DOHH2 (cell line): ENCODE measurements at regions not wholly inside any gene's neighbourhood (a gene's known extent, or its start where the extent isn't known, plus 50 kb on each side); places are given as distances from the start of the nearest gene placed in this dataset.

Experiments
- H3F3A ChIP-seq: fragments of 200-600 bp; sonication (generic), shearing (Covaris generic); 2 replicates; pipeline ENCODE4 v1.6.0; 2016; ENCODE audit warnings: antibody characterized with exemption, mild to moderate bottlenecking; ENCODE audit not compliant: control insufficient read depth, insufficient read depth
- H3K27ac ChIP-seq: fragments of 200-600 bp; sonication (generic); 2 replicates; pipeline ENCODE4 v1.5.1; 2014; ENCODE audit warnings: low read depth, mild to moderate bottlenecking, low read length, moderate library complexity
- H3K27me3 ChIP-seq: fragments of 200-600 bp; sonication (generic); 2 replicates; pipeline ENCODE4 v1.6.1; 2014; ENCODE audit warnings: mild to moderate bottlenecking, low read length, mixed read lengths; ENCODE audit not compliant: control insufficient read depth
- H3K36me3 ChIP-seq: fragments of 200-600 bp; sonication (generic); 2 replicates; pipeline ENCODE4 v1.6.1; 2014; ENCODE audit warnings: mild to moderate bottlenecking, low read length, moderate library complexity, mixed read lengths; ENCODE audit not compliant: control insufficient read depth
- H3K4me1 ChIP-seq: fragments of 200-600 bp; sonication (generic); 2 replicates; pipeline ENCODE4 v1.6.1; 2014; ENCODE audit warnings: mild to moderate bottlenecking, low read length, mixed read lengths; ENCODE audit not compliant: control insufficient read depth
- H3K4me2 ChIP-seq: fragments of 200-600 bp; sonication (generic); 2 replicates; pipeline ENCODE4 v1.6.0; 2014; ENCODE audit warnings: mild to moderate bottlenecking, low read length, moderate library complexity
- H3K4me3 ChIP-seq: fragments of 200-600 bp; sonication (generic); 2 replicates; pipeline ENCODE4 v1.5.1; 2014; ENCODE audit warnings: mild to moderate bottlenecking, low read length, mixed read lengths
- H3K79me2 ChIP-seq: fragments of 200-600 bp; sonication (generic); 2 replicates; pipeline ENCODE4 v1.6.1; 2014; ENCODE audit warnings: mild to moderate bottlenecking, low read length, mixed read lengths; ENCODE audit not compliant: control insufficient read depth
- H3K9me2 ChIP-seq: fragments of 200-600 bp; sonication (generic); replicated peaks from 2 replicates; pipeline ENCODE4 v1.6.1; 2014; ENCODE audit warnings: mild to moderate bottlenecking, low read length, mixed read lengths; ENCODE audit not compliant: control insufficient read depth
- H3K9me3 ChIP-seq: fragments of 200-600 bp; sonication (generic); 2 replicates; pipeline ENCODE4 v1.6.1; 2014; ENCODE audit warnings: antibody characterized with exemption, low read length, mixed read lengths; ENCODE audit not compliant: control insufficient read depth, insufficient read depth
- H4K20me1 ChIP-seq: fragments of 200-600 bp; sonication (generic); 2 replicates; pipeline ENCODE4 v1.6.0; 2014; ENCODE audit warnings: low read depth, mild to moderate bottlenecking, antibody characterized with exemption, low read length, moderate library complexity; ENCODE audit not compliant: control insufficient read depth, insufficient read depth
- CTCF ChIP-seq: fragments of 200-600 bp; sonication (generic); IDR thresholded peaks from one replicate; pipeline ENCODE4 v1.5.1; 2014; ENCODE audit warnings: antibody characterized with exemption, mild to moderate bottlenecking, low read depth, low read length; ENCODE audit not compliant: poor library complexity, severe bottlenecking
- EZH2phosphoT487 ChIP-seq: fragments of 200-600 bp; sonication (generic); IDR thresholded peaks from 2 replicates; pipeline ENCODE4 v1.6.1; 2017; ENCODE audit warnings: borderline replicate concordance, mild to moderate bottlenecking, antibody characterized with exemption, low read length, moderate library complexity, mixed read lengths

GRCh38 chr12:54740882-54741281 is 92.7 kb upstream of the DCD start:
- Histone ChIP-seq H3F3A (no peaks in the 10 kb centered on the region), H3K4me2 (no peak overlapping the region), H3K9me2 (no peaks in the 10 kb centered on the region), H3K4me3 (no peak overlapping the region), H3K27ac (no peak overlapping the region), H3K79me2 (no peaks in the 10 kb centered on the region), H3K27me3 (no peaks in the 10 kb centered on the region), H3K36me3 (no peaks in the 10 kb centered on the region), H4K20me1 (no peaks in the 10 kb centered on the region), H3K4me1 (no peaks in the 10 kb centered on the region), H3K9me3 (no peaks in the 10 kb centered on the region)
- TF ChIP-seq EZH2phosphoT487 (no peak), CTCF (no peak)

- no peaks in the 10 kb centered on the region for H3K9me2 ChIP-seq
- H3K4me2 ChIP-seq: no peak overlapping the region
- no peak overlapping the region for H3K4me3 ChIP-seq
- H3K4me1 ChIP-seq: no peaks in the 10 kb centered on the region
- H3K79me2 ChIP-seq: no peaks in the 10 kb centered on the region
- TF ChIP-seq CTCF (no peak), EZH2phosphoT487 (no peak)
- no peaks in the 10 kb centered on the region for H4K20me1 ChIP-seq
- H3K9me3 ChIP-seq: no peaks in the 10 kb centered on the region
- no peaks in the 10 kb centered on the region for H3F3A ChIP-seq
- H3K27ac ChIP-seq: no peak overlapping the region
- no peaks in the 10 kb centered on the region for H3K27me3 ChIP-seq
- no peaks in the 10 kb centered on the region for H3K36me3 ChIP-seq
Measured at GRCh38 chr12:54736549-54736948, 88.4 kb upstream of the DCD start.

GRCh38 chr12:54734196-54734950 is 86.2 kb upstream of the DCD start:
- Histone ChIP-seq H3F3A (no peaks in the 10 kb centered on the region), H3K9me2 (no peaks in the 10 kb centered on the region), H4K20me1 (no peaks in the 10 kb centered on the region), H3K27me3 (no peaks in the 10 kb centered on the region), H3K4me2 (no peak overlapping the region), H3K4me1 (no peaks in the 10 kb centered on the region), H3K9me3 (no peaks in the 10 kb centered on the region), H3K4me3 (no peak overlapping the region), H3K79me2 (no peaks in the 10 kb centered on the region), H3K27ac (no peak overlapping the region), H3K36me3 (no peaks in the 10 kb centered on the region)
- TF ChIP-seq EZH2phosphoT487: no peak
- TF ChIP-seq CTCF: no peak
